Thoracic aorta (tissue), 2 donors: ENCODE measurements at regions not wholly inside any gene's neighbourhood (a gene's known extent, or its start where the extent isn't known, plus 50 kb on each side); places are given as distances from the start of the nearest gene placed in this dataset.

Source experiments
- ATAC-seq: fragments of 150-250 bp; one replicate; pipeline ENCODE4 v1.8.0; 2017; ENCODE audit warnings: low read depth; ENCODE audit not compliant: insufficient number of reproducible peaks, low FRiP score
- DNase-seq: peaks from one replicate; pipeline ENCODE4 v3.0.0-alpha.2; 2020; ENCODE audit warnings: low spot score
- H3K27ac ChIP-seq, 2 donors: fragments of 200-600 bp; sonication (generic); 1 replicate in 1 of 2; 2 replicates in 1 of 2; pipeline ENCODE4 v1.5.1; 2016; ENCODE audit warnings: mild to moderate bottlenecking in 2 of 2, moderate library complexity in 2 of 2
- H3K27me3 ChIP-seq: fragments of 200-600 bp; sonication (generic); replicated peaks from 2 replicates; pipeline ENCODE4 v1.6.0; 2016; ENCODE audit warnings: mild to moderate bottlenecking; ENCODE audit not compliant: insufficient read depth
- H3K36me3 ChIP-seq: fragments of 200-600 bp; sonication (generic); one replicate; pipeline ENCODE4 v1.5.1; 2016
- H3K4me1 ChIP-seq, 2 donors: fragments of 200-600 bp; sonication (generic); 1 replicate in 1 of 2; 2 replicates in 1 of 2; pipeline versions ENCODE4 v1.5.1 to v1.6.0; 2016; ENCODE audit warnings: low read depth in 2 of 2, mild to moderate bottlenecking in 1 of 2; ENCODE audit not compliant: control insufficient read depth in 1 of 2
- H3K4me3 ChIP-seq: fragments of 200-600 bp; sonication (generic); 2 replicates; pipeline ENCODE4 v1.5.1; 2016; ENCODE audit warnings: mild to moderate bottlenecking
- H3K9me3 ChIP-seq: fragments of 200-600 bp; sonication (generic); 2 replicates; pipeline ENCODE4 v1.5.1; 2016
- CTCF ChIP-seq: fragments of 200-600 bp; sonication (generic); IDR thresholded peaks from one replicate; pipeline ENCODE4 v1.5.1; 2019; ENCODE audit warnings: antibody characterized with exemption

DNA sequence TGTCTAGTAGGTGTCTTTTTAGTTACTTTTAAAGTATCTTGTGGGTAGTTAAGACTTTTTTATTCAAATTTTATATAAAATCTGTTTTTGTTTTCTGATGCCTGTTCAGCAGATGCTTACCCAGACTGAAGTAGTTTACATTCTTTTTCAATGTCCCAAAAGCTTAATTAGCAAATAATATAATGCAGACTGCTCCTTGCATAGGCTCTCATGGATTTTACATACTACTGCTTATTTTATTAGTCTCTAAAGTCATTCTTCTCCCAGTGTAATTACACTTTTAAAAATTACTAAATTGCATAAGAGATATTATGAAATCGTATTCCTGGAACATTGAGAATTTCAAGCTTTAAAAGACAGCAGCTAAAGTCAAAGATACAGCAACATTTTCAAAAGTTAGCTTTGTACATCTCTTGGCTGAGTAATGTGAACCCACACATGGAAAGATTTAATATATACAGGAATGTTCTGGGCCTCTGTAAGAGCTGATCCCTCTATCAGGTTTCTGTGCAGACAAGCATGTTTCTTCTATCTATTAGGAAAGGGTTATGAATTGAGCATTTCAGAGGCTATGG, 148.4 kb upstream of the SPRY1 start:
- no peaks in the 10 kb centered on the region for H3K9me3 ChIP-seq
- H3K4me1 ChIP-seq = peaks cover 14 to 31% of the 10 kb centered on the region in 2 donors
- ATAC-seq = no peak
- DNase-seq = no peak
- no peaks in the 10 kb centered on the region for H3K36me3 ChIP-seq
- no peak for TF ChIP-seq CTCF
- no peaks in the 10 kb centered on the region for H3K27me3 ChIP-seq
- H3K4me3 ChIP-seq = no peak overlapping the region
- peak overlapping the region in 1 of 2 donors; percentile 50 for H3K27ac ChIP-seq

DNA sequence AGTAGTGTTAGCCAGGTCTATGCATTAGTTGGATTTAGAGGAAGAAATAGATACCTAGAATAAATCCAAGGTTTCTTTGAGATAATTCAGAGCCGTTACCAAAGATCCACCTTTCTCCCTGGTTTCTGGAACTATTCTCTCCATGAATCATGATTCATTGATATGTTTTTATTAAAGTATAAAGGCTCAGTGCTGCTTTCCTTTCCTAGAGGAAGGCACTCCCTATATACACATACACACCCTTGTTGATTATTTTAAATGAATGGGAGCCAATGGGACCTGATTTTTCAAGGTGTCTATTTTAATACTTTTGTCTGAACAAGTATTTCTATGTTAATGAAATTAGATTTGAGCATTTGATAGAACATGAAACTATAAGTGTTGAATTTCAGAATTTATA, 146.8 kb upstream of the SPRY1 start:
- DNase-seq (no peak), ATAC-seq (no peak)
- Histone ChIP-seq H3K27me3 (no peaks in the 10 kb centered on the region), H3K4me3 (no peak overlapping the region), H3K36me3 (no peaks in the 10 kb centered on the region), H3K27ac (peak overlapping the region in 1 of 2 donors; percentile 50), H3K4me1 (peaks cover 14 to 31% of the 10 kb centered on the region in 2 donors), H3K9me3 (no peaks in the 10 kb centered on the region)
- no peak for TF ChIP-seq CTCF

DNA sequence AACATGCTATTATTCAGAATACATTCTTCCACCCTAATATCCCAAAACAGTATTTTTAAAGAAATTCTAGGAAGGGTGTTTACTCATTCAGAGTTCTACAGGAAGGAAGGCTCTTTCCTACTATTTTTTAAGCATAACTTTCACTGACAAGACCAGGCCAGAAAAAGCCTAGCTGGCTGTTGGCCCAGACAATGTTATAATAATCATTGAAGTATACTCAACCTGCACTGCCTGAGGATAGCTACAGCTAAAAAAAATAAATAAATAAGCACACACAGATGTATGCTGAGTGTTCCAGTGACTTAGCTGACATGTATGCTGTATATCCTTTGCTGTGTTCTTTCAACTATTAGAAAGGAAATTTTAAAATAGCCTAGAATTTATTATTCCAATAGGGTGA, 145.8 kb upstream of the SPRY1 start:
- no peak for TF ChIP-seq CTCF
- peaks cover 14 to 31% of the 10 kb centered on the region in 2 donors for H3K4me1 ChIP-seq
- H3K27me3 ChIP-seq = no peaks in the 10 kb centered on the region
- no peak for ATAC-seq
- H3K36me3 ChIP-seq = no peaks in the 10 kb centered on the region
- H3K9me3 ChIP-seq = no peaks in the 10 kb centered on the region
- no peak for DNase-seq
- H3K4me3 ChIP-seq = no peak overlapping the region
- peak overlapping the region; percentile 2 to 50 for H3K27ac ChIP-seq

DNA sequence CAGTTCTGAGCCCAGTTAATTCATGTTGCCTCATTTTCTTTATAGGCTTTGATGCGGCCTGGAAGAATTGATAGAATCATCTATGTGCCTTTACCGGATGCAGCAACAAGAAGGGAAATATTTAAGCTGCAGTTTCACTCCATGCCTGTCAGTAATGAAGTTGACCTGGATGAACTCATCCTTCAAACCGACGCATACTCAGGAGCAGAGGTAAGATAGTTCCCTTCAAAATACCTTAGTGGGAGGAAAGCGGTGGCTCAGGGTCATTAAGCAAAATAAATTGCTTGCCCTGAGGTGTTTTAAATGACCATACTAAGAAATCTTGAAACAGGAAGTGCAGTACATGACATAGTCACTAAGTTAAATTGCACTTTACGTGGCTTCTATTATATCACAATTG, 140.6 kb upstream of the SPRY1 start:
- ATAC-seq = no peak
- peaks cover 29 to 48% of the 10 kb centered on the region in 2 donors for H3K4me1 ChIP-seq
- no peak overlapping the region for H3K4me3 ChIP-seq
- no peak for DNase-seq
- peak overlapping the region in 1 of 2 donors; percentile 73 for H3K27ac ChIP-seq
- no peaks in the 10 kb centered on the region for H3K9me3 ChIP-seq
- no peaks in the 10 kb centered on the region for H3K36me3 ChIP-seq
- H3K27me3 ChIP-seq = no peaks in the 10 kb centered on the region
- TF ChIP-seq CTCF = no peak

DNA sequence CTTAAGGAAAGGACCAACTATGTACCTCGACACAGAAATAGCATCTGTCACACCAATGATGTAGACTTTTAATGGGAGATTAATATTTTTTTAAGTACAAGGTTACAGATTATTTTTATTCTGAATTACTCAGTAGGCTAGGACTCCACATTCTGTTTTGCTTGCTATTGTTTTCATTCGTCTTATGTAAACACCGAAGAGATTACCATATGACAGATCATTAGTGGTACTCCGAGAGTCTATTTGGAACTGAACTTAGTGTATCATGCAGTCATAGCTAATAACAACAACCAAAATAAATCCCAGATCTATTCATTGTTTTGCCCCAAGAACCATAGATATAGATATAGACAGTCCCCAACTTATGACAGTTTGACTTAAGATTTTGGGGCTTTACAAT, 139.7 kb upstream of the SPRY1 start:
- no peaks in the 10 kb centered on the region for H3K36me3 ChIP-seq
- DNase-seq = no peak
- H3K4me1 ChIP-seq = peaks cover 26 to 45% of the 10 kb centered on the region in 2 donors
- H3K27me3 ChIP-seq = no peaks in the 10 kb centered on the region
- no peak overlapping the region for H3K4me3 ChIP-seq
- H3K9me3 ChIP-seq = no peaks in the 10 kb centered on the region
- peak overlapping the region in 1 of 2 donors; percentile 73 for H3K27ac ChIP-seq
- no peak for ATAC-seq
- TF ChIP-seq CTCF = no peak
